ENCODE measurements at regions not wholly inside any gene's neighbourhood (a gene's known extent, or its start where the extent isn't known, plus 50 kb on each side); places are given as distances from the start of the nearest gene placed in this dataset.

GRCh38 chr5:89343666-89344065 is 460.7 kb upstream of the MEF2C start:
- no peak for TF ChIP-seq CTCF (conservative IDR thresholded peaks at IDR 0.05; ENCODE audit: low read depth, low read length)
- peak; percentile 41 for DNase-seq (ENCODE audit: low read depth)
- H3K4me3 ChIP-seq (ENCODE audit: low read depth, low read length) = no peak overlapping the region

DNA sequence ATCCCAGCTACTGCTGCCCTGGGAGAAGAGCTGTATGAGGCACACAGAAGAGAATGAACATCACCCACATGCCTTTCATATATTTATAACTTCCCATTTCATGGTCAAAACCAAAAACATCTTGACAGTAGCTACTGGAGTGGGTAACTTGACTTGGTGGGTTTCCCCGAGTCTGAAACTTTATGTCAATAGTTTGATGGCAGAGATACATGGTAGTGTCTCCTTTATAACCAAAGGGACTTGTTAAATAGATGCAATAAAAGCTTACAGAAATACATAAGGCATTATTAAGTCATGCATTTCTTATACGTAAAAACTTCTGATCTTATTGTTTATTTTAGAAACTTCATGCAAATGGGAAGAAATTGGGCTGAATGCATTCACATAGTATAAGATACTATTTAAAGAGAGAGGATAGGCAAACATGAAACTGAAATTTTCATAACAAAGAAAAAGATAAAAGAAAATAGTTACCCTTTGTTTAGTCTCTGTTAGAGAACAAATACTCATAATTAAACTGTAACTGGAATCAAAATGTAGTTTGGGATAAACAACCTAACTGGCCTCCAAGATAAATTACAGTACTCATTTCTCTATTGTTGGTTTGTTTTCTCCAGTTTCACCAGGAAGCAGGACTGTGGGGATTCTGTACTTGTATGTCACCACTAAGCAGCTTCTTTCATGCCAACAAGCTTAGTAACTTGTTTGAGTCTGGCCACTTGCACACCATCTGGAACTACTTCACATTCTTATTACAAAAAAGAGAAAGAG is 459.3 kb upstream of the MEF2C start:
- no peak overlapping the region for H3K4me3 ChIP-seq (ENCODE audit: low read depth, low read length)
- TF ChIP-seq CTCF (conservative IDR thresholded peaks at IDR 0.05; ENCODE audit: low read depth, low read length) = no peak
- DNase-seq (ENCODE audit: low read depth) = peak; percentile 87

DNA sequence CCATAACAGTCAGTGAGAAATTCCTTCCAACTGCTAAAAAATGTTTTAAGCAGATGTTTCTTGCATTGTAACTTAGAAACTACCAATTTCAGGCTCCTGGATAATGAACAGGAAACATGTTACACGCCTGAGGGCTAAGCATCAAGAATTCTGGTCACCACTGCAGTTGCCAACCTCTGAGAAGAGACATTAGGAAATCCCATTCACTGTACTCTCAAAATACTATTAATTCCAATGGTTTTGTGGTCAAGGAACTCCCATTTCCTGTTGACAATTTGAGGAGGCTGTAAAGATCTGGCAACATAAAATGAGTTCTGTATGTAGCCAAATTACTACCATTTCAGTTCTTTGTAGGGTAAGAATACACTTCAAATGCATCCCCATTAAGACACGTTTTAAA is 456.0 kb upstream of the MEF2C start:
- H3K4me3 ChIP-seq (ENCODE audit: low read depth, low read length) = no peak overlapping the region
- no peak for TF ChIP-seq CTCF (conservative IDR thresholded peaks at IDR 0.05; ENCODE audit: low read depth, low read length)
- DNase-seq (ENCODE audit: low read depth) = peak; percentile 78

- no peak for DNase-seq (ENCODE audit: low read depth)
- no peak overlapping the region for H3K4me3 ChIP-seq (ENCODE audit: low read depth, low read length)
- TF ChIP-seq CTCF (conservative IDR thresholded peaks at IDR 0.05; ENCODE audit: low read depth, low read length) = no peak
Observed at GRCh38 chr5:89336111-89336510, 453.1 kb upstream of the MEF2C start.

DNA sequence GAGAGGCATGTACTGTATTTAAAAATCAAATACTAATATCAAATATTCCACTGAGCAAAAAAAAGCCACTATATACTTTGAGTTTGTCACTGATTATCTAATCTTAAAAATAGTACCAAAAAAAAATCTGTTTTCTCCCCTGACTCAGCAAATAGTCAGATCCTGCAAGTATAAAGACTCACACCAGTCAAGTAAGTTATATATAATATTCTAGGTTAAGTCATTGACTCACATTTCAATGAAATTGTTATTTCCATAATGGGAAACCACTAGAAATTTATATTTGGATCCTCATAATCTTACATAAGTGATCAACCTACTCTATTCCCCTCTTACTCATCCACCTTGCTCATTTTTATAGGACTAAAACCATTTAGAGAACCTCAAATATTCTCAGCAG is 447.2 kb upstream of the MEF2C start:
- TF ChIP-seq CTCF (conservative IDR thresholded peaks at IDR 0.05; ENCODE audit: low read depth, low read length) = no peak
- no peak for DNase-seq (ENCODE audit: low read depth)
- no peak overlapping the region for H3K4me3 ChIP-seq (ENCODE audit: low read depth, low read length)

GRCh38 chr5:89327608-89328007 is 444.6 kb upstream of the MEF2C start:
- DNase-seq (ENCODE audit: low read depth) = peak; percentile 73
- no peak for TF ChIP-seq CTCF (conservative IDR thresholded peaks at IDR 0.05; ENCODE audit: low read depth, low read length)
- H3K4me3 ChIP-seq (ENCODE audit: low read depth, low read length) = no peak overlapping the region

- no peak overlapping the region for H3K4me3 ChIP-seq (ENCODE audit: low read depth, low read length)
- no peak for DNase-seq (ENCODE audit: low read depth)
- no peak for TF ChIP-seq CTCF (conservative IDR thresholded peaks at IDR 0.05; ENCODE audit: low read depth, low read length)
Observed at GRCh38 chr5:89324990-89325389, 442.0 kb upstream of the MEF2C start.
